IMR-90 (cell line): ENCODE measurements at regions not wholly inside any gene's neighbourhood (a gene's known extent, or its start where the extent isn't known, plus 50 kb on each side); places are given as distances from the start of the nearest gene placed in this dataset.
"Not testable (repeated sequence)": the region's sequence is repeated elsewhere in the genome, so short reads cannot be mapped to it uniquely, and the experiment has no call there.

Experiments
- BHLHE40 ChIP-seq: fragments of 150-350 bp; IDR thresholded peaks from 2 replicates; pipeline ENCODE4 v1.6.1; 2016; ENCODE audit warnings: mild to moderate bottlenecking, low read depth, low read length
- CEBPB ChIP-seq: IDR thresholded peaks from 2 replicates; pipeline ENCODE4 v1.6.1; 2012; ENCODE audit warnings: low read depth, low read length, improper control_type of control experiment
- FOS ChIP-seq: fragments of 150-350 bp; IDR thresholded peaks from 2 replicates; pipeline ENCODE4 v1.6.1; 2016; ENCODE audit warnings: low read depth, low read length
- MAFK ChIP-seq: IDR thresholded peaks from 2 replicates; pipeline ENCODE4 v1.6.1; 2012; ENCODE audit warnings: low read depth, low read length, improper control_type of control experiment
- MAZ ChIP-seq: IDR thresholded peaks from 2 replicates; pipeline ENCODE4 v1.6.1; 2012; ENCODE audit warnings: low read depth, mild to moderate bottlenecking, low read length, improper control_type of control experiment, moderate library complexity, borderline replicate concordance
- MXI1 ChIP-seq: IDR thresholded peaks from 2 replicates; pipeline ENCODE4 v1.6.1; 2012; ENCODE audit warnings: low read depth, mild to moderate bottlenecking, low read length, moderate library complexity, borderline replicate concordance
- NFE2L2 ChIP-seq: fragments of 150-350 bp; IDR thresholded peaks from 2 replicates; pipeline ENCODE4 v1.6.1; 2016; ENCODE audit warnings: low read depth, mild to moderate bottlenecking, low read length
- POLR2A ChIP-seq: IDR thresholded peaks from 2 replicates; pipeline ENCODE4 v1.6.1; 2012; ENCODE audit warnings: mild to moderate bottlenecking, low read depth, low read length
- RAD21 ChIP-seq: IDR thresholded peaks from 2 replicates; pipeline ENCODE4 v1.6.1; 2012; ENCODE audit warnings: low read length, improper control_type of control experiment
- RCOR1 ChIP-seq: IDR thresholded peaks from 2 replicates; pipeline ENCODE4 v1.6.1; 2012; ENCODE audit warnings: mild to moderate bottlenecking, low read length, improper control_type of control experiment; ENCODE audit not compliant: insufficient replicate concordance
- RFX5 ChIP-seq: IDR thresholded peaks from 2 replicates; pipeline ENCODE4 v1.8.0; 2012; ENCODE audit warnings: low read depth, mild to moderate bottlenecking, low read length, moderate library complexity
- TF ChIP-seq, protein P1 (sequence below): conservative IDR thresholded peaks from 2 replicates; pipeline ENCODE4 v1.5.1; 2012; ENCODE audit warnings: mild to moderate bottlenecking, low read depth, low read length, improper control_type of control experiment
- TF ChIP-seq, protein P2 (sequence below): fragments of 150-350 bp; IDR thresholded peaks from 2 replicates; pipeline ENCODE4 v1.6.1; 2017; ENCODE audit warnings: mild to moderate bottlenecking, antibody characterized with exemption, low read length, low read depth

DNA sequence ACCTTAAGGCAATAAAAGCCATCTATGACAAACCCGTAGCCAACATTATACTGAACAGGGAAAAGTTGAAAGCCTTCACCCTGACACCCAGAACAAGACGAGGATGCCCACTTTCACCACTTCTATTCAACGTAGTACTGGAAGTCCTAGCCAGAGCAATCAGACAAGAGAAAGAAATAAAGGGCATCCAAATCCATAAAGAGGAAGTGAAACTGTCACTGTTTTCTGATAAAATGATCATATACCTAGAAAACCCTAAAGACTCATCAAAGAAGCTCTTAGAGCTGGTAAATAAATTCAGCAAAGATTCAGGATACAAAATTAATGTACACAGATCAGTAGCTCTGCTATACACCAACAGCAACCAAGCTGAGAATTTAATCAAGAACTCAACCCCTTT is 1561.9 kb upstream of the CELF4 start:
- TF ChIP-seq, protein P1, sequence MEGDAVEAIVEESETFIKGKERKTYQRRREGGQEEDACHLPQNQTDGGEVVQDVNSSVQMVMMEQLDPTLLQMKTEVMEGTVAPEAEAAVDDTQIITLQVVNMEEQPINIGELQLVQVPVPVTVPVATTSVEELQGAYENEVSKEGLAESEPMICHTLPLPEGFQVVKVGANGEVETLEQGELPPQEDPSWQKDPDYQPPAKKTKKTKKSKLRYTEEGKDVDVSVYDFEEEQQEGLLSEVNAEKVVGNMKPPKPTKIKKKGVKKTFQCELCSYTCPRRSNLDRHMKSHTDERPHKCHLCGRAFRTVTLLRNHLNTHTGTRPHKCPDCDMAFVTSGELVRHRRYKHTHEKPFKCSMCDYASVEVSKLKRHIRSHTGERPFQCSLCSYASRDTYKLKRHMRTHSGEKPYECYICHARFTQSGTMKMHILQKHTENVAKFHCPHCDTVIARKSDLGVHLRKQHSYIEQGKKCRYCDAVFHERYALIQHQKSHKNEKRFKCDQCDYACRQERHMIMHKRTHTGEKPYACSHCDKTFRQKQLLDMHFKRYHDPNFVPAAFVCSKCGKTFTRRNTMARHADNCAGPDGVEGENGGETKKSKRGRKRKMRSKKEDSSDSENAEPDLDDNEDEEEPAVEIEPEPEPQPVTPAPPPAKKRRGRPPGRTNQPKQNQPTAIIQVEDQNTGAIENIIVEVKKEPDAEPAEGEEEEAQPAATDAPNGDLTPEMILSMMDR, result not testable (repeated sequence)
- not testable (repeated sequence) for TF ChIP-seq RFX5, POLR2A, MAFK, MAZ, MXI1, BHLHE40, CEBPB, RAD21, RCOR1, FOS, NFE2L2
- TF ChIP-seq, protein P2, sequence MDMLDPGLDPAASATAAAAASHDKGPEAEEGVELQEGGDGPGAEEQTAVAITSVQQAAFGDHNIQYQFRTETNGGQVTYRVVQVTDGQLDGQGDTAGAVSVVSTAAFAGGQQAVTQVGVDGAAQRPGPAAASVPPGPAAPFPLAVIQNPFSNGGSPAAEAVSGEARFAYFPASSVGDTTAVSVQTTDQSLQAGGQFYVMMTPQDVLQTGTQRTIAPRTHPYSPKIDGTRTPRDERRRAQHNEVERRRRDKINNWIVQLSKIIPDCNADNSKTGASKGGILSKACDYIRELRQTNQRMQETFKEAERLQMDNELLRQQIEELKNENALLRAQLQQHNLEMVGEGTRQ, result not testable (repeated sequence)
